LNCAP (cell line): ENCODE measurements at regions not wholly inside any gene's neighbourhood (a gene's known extent, or its start where the extent isn't known, plus 50 kb on each side); places are given as distances from the start of the nearest gene placed in this dataset.

Source experiments
- CTCF ChIP-seq: fragments of 450-650 bp; IDR thresholded peaks from 2 replicates; pipeline ENCODE4 v1.5.1; 2017; ENCODE audit warnings: mild to moderate bottlenecking

GRCh38 chr3:30408105-30408557, 198.3 kb upstream of the TGFBR2 start:
- no peak for TF ChIP-seq CTCF

- TF ChIP-seq CTCF = no peak
These were observed 188.0 kb upstream of the TGFBR2 start for GRCh38 chr3:30418443-30418842.

GRCh38 chr3:30421266-30421665, 185.1 kb upstream of the TGFBR2 start:
- no peak for TF ChIP-seq CTCF

GRCh38 chr3:30426293-30426993, 180.0 kb upstream of the TGFBR2 start:
- no peak for TF ChIP-seq CTCF

- no peak for TF ChIP-seq CTCF
These were observed 178.2 kb upstream of the TGFBR2 start for GRCh38 chr3:30428251-30428650.

- no peak for TF ChIP-seq CTCF
These were observed 170.5 kb upstream of the TGFBR2 start for GRCh38 chr3:30435861-30436331.

GRCh38 chr3:30437171-30437601, 169.2 kb upstream of the TGFBR2 start:
- no peak for TF ChIP-seq CTCF
